DMS79 (cell line): ENCODE measurements at regions not wholly inside any gene's neighbourhood (a gene's known extent, or its start where the extent isn't known, plus 50 kb on each side); places are given as distances from the start of the nearest gene placed in this dataset.
A peak's percentile ranks its signal among the peaks of the same experiment; 100 is the strongest.
"Not testable (repeated sequence)": the region's sequence is repeated elsewhere in the genome, so short reads cannot be mapped to it uniquely, and the experiment has no call there.

ENCODE experiments used
- DNase-seq: peaks from one replicate; lab custom pipeline; 2025; lab: John Stamatoyannopoulos, UW

- no peak for DNase-seq
Observed at GRCh38 chr2:167681234-167682015, 566.0 kb downstream of the STK39 start.

- no peak for DNase-seq
Observed at GRCh38 chr2:167678158-167678557, 569.2 kb downstream of the STK39 start.

- no peak for DNase-seq
Observed at GRCh38 chr2:167675906-167676305, 571.5 kb downstream of the STK39 start.

- DNase-seq: no peak
Observed at GRCh38 chr2:167670588-167670987, 576.8 kb downstream of the STK39 start.

- DNase-seq: no peak
Observed at GRCh38 chr2:167653131-167653530, 594.3 kb downstream of the STK39 start.

DNA sequence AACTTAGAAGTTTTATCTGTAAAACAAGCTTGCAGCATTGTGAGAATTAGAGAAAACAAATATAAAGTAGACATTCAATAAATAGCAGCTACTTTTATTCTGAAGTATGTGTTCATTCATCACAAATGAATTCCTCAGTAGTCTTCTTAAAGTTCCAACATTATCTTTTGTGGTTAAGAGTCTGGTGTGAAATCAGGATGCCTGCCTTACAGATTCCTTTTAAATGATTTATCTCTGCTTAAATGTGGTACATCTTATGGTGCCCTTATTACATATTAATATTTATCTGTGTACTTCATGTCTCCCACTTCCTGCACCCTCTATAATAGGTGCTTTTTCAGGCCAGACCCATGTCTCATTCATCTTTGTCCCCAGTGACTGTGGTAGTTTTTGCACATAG is 595.0 kb downstream of the STK39 start:
- DNase-seq: no peak

DNA sequence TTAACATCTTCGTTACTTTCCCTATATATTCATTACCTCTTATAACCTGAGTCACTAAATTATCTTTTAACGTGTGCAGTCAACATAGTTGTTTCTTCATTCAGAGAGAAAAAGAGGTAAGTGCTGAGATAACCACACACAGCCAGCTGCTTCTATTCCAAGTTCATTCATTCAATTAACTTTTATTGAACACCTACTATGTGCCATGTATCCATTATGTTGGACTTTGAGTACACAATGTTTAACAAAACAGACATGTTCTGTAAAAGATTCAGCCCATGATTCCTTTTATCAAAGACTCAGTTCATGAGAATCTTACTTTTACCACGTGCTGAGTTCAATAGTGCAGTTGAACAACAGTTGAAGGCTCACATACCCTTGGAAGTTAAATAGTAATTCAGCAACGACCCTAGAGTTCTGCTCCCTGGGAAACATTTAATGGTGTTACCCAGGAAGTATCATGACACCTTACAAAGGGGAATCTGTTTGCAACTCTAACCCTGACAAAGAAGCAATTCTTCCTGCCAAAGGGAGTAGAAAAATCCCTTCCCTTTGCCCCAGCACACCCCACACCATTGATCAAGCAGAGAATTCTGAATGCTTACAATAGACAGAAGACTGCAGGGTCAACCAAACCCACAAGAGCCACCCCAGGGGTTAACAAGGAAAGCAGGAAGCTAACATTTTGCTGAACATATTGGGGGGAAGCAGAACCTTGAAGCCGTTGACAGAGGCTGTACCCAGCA is 595.8 kb downstream of the STK39 start:
- DNase-seq: no peak

- DNase-seq: peak; percentile 88
Observed at GRCh38 chr2:167646557-167646956, 600.8 kb downstream of the STK39 start.

GRCh38 chr2:167640096-167640495 is 607.3 kb downstream of the STK39 start:
- DNase-seq: no peak

- DNase-seq: no peak
Observed at GRCh38 chr2:167637741-167638140, 609.7 kb downstream of the STK39 start.

GRCh38 chr2:167632271-167632670 is 615.1 kb downstream of the STK39 start:
- not testable (repeated sequence) for DNase-seq

DNA sequence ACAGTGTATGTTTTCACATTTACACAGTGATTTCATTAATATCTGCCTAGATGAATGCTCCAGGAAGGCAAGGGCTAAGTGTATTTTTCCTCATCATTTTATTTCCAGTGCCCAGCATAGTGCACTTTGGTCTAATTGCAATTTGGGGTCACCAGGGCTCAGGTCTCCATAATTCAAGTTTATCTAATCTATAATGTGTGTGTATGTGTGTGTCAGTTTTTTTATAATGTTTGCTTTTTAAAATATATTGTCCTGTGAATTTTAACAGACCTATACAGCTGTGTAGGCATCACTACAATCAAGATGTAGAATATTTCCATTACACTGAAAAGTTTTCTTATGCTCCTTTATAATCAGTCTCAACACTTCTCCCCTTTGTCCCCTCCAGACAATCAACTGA is 620.4 kb downstream of the STK39 start:
- no peak for DNase-seq

- DNase-seq: no peak
Observed at GRCh38 chr2:167626301-167626700, 621.1 kb downstream of the STK39 start.

DNA sequence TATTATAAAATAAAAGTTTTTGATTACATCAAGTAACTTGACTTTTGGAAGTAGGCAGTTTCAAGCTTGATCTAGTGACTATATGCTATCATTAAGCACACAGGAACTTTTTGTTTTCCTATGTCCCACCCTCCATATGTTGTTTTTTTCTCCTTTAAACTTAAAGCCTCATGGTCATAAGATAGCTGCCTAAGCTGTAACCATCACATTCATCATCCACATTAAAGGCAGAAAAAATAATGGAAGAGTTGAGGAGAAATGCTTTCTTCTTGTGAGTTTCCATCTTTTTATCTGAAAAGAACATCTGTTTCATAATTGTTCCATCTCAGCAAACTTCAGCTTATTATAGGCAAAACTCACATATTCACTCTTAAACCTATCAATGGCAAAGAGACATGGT is 630.4 kb downstream of the STK39 start:
- no peak for DNase-seq

DNA sequence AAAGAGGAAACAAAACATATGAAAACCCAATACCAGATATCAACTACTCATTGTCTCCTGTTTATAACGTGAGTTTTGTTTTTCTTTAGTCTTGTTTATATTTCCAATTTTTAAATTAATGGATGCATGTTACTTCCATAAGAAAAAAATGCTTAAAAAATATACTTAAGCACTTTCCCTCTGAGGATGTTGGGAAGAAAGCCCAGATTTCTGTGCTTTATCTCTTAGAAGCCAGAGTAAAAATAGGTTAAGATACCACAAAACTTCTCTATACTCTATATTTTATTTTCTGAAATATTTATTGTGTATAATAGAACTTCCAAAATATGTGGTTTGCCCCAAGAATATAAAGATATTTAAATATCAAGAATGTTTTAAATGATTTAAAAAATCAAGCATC is 633.9 kb downstream of the STK39 start:
- DNase-seq: no peak

- no peak for DNase-seq
Observed at GRCh38 chr2:167608487-167608886, 638.9 kb downstream of the STK39 start.

GRCh38 chr2:167607731-167608130 is 639.7 kb downstream of the STK39 start:
- DNase-seq: no peak

DNA sequence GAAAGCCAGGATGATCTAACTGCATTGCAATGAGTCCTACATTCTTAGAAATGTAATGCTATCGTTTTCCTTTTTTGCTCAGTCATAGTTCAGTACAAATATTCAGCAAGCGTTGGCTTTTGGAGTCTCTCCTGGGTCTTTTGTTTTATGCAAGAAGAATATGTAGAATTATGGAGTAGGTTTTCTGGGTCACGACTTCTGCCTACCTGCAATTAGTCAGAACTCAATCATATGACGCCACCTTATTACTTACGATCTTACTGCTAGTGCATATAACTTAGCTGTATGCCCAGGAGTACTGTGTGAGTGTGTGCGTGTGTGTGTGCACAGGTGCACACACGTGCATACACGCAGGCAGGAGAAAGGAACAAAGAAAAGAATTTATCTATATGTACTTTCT is 640.2 kb downstream of the STK39 start:
- no peak for DNase-seq

DNA sequence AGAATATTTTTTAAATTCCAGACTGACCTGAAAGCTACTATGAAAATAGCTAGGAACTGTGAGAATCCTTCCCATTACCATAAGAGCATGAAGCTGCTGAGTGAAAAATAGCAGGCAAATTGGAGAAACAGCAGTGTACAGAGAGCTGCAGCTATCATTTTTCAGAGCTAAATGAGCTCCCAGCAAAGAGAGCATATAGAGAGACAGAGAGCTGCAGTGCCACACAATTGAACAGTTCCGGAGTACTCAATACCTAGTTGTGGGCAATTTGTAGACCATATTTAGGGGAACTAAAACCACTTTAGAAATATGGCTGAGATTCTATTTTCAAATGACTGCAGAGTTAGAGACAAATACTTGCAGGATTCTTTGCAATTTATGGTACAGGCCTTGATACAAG is 645.3 kb downstream of the STK39 start:
- DNase-seq: no peak

GRCh38 chr2:167599219-167599618 is 648.2 kb downstream of the STK39 start:
- DNase-seq: no peak

GRCh38 chr2:167595839-167596471 is 651.4 kb downstream of the STK39 start:
- no peak for DNase-seq

- no peak for DNase-seq
Observed at GRCh38 chr2:167595021-167595420, 652.4 kb downstream of the STK39 start.

- DNase-seq: no peak
Observed at GRCh38 chr2:167592441-167592840, 655.0 kb downstream of the STK39 start.
